ENCODE measurements at regions not wholly inside any gene's neighbourhood (a gene's known extent, or its start where the extent isn't known, plus 50 kb on each side); places are given as distances from the start of the nearest gene placed in this dataset.

DNA sequence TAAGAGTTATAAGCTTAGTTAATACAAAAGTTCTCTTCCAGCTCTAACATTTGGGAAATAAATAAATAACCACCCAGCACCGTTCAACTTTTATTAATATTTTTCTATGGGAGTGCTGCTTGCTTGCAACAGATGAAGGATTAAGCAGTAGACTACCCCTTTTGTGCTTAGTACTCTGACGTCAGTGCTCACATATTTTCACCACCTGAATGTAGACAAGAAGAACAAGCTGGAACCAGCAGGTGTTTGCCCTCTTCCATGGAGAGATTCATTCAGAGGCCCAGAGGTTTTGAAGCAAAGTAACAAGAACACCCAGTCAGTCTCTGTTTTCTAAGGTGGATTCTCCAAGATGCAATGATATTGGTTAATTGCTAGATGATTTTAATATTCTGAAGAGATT lies 307.1 kb upstream of the PIK3C3 start:
- DNase-seq: no peak
- Histone ChIP-seq H3K9me3 (peaks cover 0 to 9% (median 0%) of the 10 kb centered on the region in 8 donors), H3K36me3 (no peaks in the 10 kb centered on the region), H3K27ac (no peak overlapping the region), H3K4me1 (no peaks in the 10 kb centered on the region), H3K4me3 (no peak overlapping the region), H3K27me3 (replicated peaks in 1 of 7) (no peaks in the 10 kb centered on the region)
- TF ChIP-seq POLR2A (IDR thresholded peaks at IDR 0.05): no peak
- TF ChIP-seq, protein P1, sequence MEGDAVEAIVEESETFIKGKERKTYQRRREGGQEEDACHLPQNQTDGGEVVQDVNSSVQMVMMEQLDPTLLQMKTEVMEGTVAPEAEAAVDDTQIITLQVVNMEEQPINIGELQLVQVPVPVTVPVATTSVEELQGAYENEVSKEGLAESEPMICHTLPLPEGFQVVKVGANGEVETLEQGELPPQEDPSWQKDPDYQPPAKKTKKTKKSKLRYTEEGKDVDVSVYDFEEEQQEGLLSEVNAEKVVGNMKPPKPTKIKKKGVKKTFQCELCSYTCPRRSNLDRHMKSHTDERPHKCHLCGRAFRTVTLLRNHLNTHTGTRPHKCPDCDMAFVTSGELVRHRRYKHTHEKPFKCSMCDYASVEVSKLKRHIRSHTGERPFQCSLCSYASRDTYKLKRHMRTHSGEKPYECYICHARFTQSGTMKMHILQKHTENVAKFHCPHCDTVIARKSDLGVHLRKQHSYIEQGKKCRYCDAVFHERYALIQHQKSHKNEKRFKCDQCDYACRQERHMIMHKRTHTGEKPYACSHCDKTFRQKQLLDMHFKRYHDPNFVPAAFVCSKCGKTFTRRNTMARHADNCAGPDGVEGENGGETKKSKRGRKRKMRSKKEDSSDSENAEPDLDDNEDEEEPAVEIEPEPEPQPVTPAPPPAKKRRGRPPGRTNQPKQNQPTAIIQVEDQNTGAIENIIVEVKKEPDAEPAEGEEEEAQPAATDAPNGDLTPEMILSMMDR (IDR thresholded peaks at IDR 0.05 in 8 of 11, conservative IDR thresholded peaks at IDR 0.05 in 3 of 11): no peak
- no peak for TF ChIP-seq POLR2AphosphoS5 (IDR thresholded peaks at IDR 0.05)
- WGBS, 5 donors: 73 to 89% (median 86%) methylated on average over 2 of the region's 2 CpGs
- intact Hi-C loops (cut with DNase I; ENCODE audit: low total_unique reads): no loop called here

DNA sequence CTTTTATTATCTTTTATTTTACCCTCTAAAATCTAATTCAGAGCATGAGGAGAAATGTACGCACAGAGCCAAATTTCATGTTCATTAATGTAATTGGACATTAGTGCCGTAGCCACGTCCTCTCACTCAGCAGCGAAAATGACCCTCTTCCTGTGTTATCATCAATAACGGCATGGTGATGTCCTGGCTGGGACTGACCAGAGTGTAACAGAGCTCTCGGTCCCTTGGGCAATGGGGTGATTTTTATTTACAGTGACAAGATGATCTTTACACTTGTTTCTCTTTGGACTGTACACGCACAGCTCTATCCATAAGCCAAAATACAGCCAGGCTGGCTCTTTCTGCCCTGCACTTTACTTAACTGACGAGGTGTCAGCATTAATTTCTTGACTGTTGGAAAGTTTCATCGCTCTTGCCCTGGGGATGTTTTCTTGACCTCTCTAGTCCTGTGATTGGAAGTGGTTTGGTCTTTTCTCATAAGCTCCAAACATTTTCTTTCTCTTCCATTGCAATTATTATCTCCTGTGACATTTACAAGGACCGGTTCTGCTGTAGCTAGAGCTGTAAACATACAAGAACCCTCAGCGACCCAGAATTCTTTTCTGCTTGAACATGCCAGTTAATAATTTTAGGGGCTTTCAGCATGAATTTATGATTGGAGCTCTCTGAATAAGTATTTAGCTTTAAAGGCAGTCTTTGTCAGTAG lies 308.0 kb upstream of the PIK3C3 start:
- Histone ChIP-seq H3K4me3 (no peak overlapping the region), H3K36me3 (no peaks in the 10 kb centered on the region), H3K27me3 (replicated peaks in 1 of 7) (no peaks in the 10 kb centered on the region), H3K27ac (no peak overlapping the region), H3K9me3 (peaks cover 0 to 9% (median 0%) of the 10 kb centered on the region in 8 donors), H3K4me1 (no peaks in the 10 kb centered on the region)
- DNase-seq: no peak
- intact Hi-C loops (cut with DNase I; ENCODE audit: low total_unique reads): no loop called here
- WGBS, 5 donors: 67 to 84% (median 77%) methylated on average over 11 of the region's 11 CpGs
- TF ChIP-seq POLR2A (IDR thresholded peaks at IDR 0.05) (no peak), POLR2AphosphoS5 (IDR thresholded peaks at IDR 0.05) (no peak)

DNA sequence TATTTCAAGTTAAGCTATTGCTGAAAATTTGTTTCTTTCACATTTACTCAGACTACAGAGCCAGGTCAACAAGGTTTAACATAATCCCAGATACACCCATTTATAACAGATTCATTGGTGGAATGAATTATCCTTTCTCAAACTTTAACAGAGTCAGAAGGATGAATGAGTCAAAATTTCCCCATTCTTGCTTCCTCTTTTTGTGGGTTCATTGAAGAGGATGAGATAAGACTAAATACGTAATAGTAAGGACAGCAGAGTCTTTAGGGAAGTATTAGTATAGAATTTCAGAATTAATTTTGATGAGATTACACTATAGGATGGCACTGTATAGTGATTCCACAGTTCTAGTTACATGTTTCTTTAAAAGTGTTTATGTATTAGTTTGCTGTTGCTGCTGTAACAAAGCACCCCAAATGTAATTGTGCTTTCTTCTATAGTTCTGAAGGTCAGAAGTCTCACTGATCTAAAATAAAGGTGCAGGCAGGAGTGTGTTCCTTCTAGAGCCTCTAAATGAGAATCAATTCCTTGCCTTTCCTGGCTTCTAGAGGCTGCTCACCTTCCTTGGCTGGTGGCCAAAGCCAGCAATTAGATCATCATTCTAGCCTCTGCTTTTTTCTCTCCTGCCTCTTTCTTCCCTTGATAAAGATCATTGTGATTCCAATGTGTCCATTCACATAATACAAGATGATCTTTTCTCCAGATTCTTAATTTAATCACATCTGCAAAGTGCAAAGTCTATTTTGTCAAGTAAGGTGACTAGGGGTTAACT lies 309.3 kb upstream of the PIK3C3 start:
- TF ChIP-seq, protein P1 (IDR thresholded peaks at IDR 0.05 in 8 of 11, conservative IDR thresholded peaks at IDR 0.05 in 3 of 11): no peak
- TF ChIP-seq POLR2AphosphoS5 (IDR thresholded peaks at IDR 0.05): no peak
- TF ChIP-seq POLR2A (IDR thresholded peaks at IDR 0.05): no peak
- DNase-seq: no peak
- H3K27me3 ChIP-seq (replicated peaks in 1 of 7): no peaks in the 10 kb centered on the region
- no peaks in the 10 kb centered on the region for H3K36me3 ChIP-seq
- intact Hi-C loops (cut with DNase I; ENCODE audit: low total_unique reads): no loop called here
- H3K4me3 ChIP-seq: no peak overlapping the region
- H3K9me3 ChIP-seq: peaks cover 0 to 9% (median 0%) of the 10 kb centered on the region in 8 donors
- WGBS, 5 donors: 21 to 56% (median 35%) methylated on average over 1 of the region's 1 CpG
- no peak overlapping the region for H3K27ac ChIP-seq
- H3K4me1 ChIP-seq: no peaks in the 10 kb centered on the region

DNA sequence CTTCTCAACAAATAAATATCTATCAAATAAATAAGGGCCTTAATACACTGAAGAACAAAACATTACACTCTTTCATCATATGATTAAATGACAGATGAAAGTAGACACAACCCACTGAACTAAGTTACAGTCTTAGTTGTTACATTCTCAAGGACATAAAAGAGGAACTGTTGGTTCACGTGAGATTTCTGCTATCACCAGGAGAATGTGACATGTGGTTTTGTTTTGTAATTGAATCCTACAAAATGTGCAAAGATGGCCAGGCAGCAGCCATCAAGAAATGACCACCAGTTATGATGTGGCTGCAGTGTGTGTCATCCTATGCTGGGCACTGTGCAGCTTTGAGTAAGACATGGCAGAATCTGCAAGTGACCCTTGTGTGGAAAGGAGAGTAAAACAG lies 310.6 kb upstream of the PIK3C3 start:
- Histone ChIP-seq H3K9me3 (peaks cover 0 to 9% (median 0%) of the 10 kb centered on the region in 8 donors), H3K27ac (no peak overlapping the region), H3K36me3 (no peaks in the 10 kb centered on the region), H3K4me3 (no peak overlapping the region), H3K4me1 (no peaks in the 10 kb centered on the region), H3K27me3 (replicated peaks in 1 of 7) (no peaks in the 10 kb centered on the region)
- intact Hi-C loops (cut with DNase I; ENCODE audit: low total_unique reads): no loop called here
- TF ChIP-seq POLR2AphosphoS5 (IDR thresholded peaks at IDR 0.05) (no peak), POLR2A (IDR thresholded peaks at IDR 0.05) (no peak)
- TF ChIP-seq, protein P1 (IDR thresholded peaks at IDR 0.05 in 8 of 11, conservative IDR thresholded peaks at IDR 0.05 in 3 of 11): no peak
- 17 to 37% (median 22%) methylated on average over 1 of the region's 1 CpG for WGBS, 5 donors
- no peak for DNase-seq
